ENCODE measurements at regions not wholly inside any gene's neighbourhood (a gene's known extent, or its start where the extent isn't known, plus 50 kb on each side); places are given as distances from the start of the nearest gene placed in this dataset.

DNA sequence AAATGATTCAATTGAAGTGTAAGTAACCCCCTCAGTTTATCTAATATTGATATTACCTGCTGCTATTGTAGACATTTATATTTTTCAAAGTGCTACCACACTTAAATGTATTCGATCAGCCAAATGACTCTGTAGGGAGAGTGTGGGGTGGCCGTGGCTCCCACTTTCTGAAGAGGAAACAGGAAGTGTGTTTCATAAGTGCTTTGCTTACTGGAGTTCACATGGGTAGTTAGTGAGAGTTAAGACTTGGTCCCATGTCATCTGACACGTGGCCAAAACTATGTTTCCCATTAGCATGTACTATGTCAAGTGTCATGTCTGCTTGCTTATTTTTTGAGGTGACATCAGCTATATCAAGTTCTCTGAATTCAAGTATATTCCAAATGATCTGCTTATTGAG is 308.1 kb upstream of the GATB start:
- H3K36me3 ChIP-seq (ENCODE audit: control insufficient read depth in 2 of 2, insufficient read depth in 1 of 2, low read length in 2 of 2): no peaks in the 10 kb centered on the region
- no peak overlapping the region for H3K4me3 ChIP-seq (ENCODE audit: low read depth, low read length)
- H3K4me1 ChIP-seq (ENCODE audit: control insufficient read depth, insufficient read depth, low read length): no peaks in the 10 kb centered on the region
- ChIA-PET CTCF (no interaction called here), POLR2A (no interaction called here)
- no peak overlapping the region for H3K27ac ChIP-seq (ENCODE audit: extremely low read depth, low read depth, low read length)
- H3K9me3 ChIP-seq (ENCODE audit: control insufficient read depth, insufficient read depth, low read depth, low read length): no peaks in the 10 kb centered on the region
- TF ChIP-seq GLI2 (tag by site-specific recombination; IDR thresholded peaks at IDR 0.05; ENCODE audit: borderline replicate concordance, low read depth) (no peak), ZFP41 (tag by site-specific recombination; IDR thresholded peaks at IDR 0.05; ENCODE audit: borderline replicate concordance) (no peak), ZNF121 (tag by site-specific recombination; IDR thresholded peaks at IDR 0.05) (no peak), ZNF16 (tag by site-specific recombination; IDR thresholded peaks at IDR 0.05; ENCODE audit: low read depth) (no peak), ZNF248 (tag by site-specific recombination; IDR thresholded peaks at IDR 0.05) (no peak), ZNF155 (tag by site-specific recombination; IDR thresholded peaks at IDR 0.05) (no peak), ZNF335 (tag by site-specific recombination; conservative IDR thresholded peaks at IDR 0.05) (no peak), ZNF544 (tag by site-specific recombination; IDR thresholded peaks at IDR 0.05) (no peak), KLF8 (tag by site-specific recombination; IDR thresholded peaks at IDR 0.05) (no peak), ZBTB17 (tag by site-specific recombination; IDR thresholded peaks at IDR 0.05) (no peak), HIC1 (tag by site-specific recombination; IDR thresholded peaks at IDR 0.05) (no peak), ZBTB21 (tag by site-specific recombination; IDR thresholded peaks at IDR 0.05) (no peak), KLF9 (tag by site-specific recombination; IDR thresholded peaks at IDR 0.05; ENCODE audit: low read depth) (no peak), ZNF266 (tag by site-specific recombination; IDR thresholded peaks at IDR 0.05; ENCODE audit: low read depth) (no peak), ZNF747 (tag by site-specific recombination; IDR thresholded peaks at IDR 0.05) (no peak), ZSCAN5A (tag by site-specific recombination; IDR thresholded peaks at IDR 0.05) (no peak)
- TF ChIP-seq, protein P1, sequence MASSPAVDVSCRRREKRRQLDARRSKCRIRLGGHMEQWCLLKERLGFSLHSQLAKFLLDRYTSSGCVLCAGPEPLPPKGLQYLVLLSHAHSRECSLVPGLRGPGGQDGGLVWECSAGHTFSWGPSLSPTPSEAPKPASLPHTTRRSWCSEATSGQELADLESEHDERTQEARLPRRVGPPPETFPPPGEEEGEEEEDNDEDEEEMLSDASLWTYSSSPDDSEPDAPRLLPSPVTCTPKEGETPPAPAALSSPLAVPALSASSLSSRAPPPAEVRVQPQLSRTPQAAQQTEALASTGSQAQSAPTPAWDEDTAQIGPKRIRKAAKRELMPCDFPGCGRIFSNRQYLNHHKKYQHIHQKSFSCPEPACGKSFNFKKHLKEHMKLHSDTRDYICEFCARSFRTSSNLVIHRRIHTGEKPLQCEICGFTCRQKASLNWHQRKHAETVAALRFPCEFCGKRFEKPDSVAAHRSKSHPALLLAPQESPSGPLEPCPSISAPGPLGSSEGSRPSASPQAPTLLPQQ (tag by site-specific recombination; IDR thresholded peaks at IDR 0.05): no peak
- TF ChIP-seq, protein P2, sequence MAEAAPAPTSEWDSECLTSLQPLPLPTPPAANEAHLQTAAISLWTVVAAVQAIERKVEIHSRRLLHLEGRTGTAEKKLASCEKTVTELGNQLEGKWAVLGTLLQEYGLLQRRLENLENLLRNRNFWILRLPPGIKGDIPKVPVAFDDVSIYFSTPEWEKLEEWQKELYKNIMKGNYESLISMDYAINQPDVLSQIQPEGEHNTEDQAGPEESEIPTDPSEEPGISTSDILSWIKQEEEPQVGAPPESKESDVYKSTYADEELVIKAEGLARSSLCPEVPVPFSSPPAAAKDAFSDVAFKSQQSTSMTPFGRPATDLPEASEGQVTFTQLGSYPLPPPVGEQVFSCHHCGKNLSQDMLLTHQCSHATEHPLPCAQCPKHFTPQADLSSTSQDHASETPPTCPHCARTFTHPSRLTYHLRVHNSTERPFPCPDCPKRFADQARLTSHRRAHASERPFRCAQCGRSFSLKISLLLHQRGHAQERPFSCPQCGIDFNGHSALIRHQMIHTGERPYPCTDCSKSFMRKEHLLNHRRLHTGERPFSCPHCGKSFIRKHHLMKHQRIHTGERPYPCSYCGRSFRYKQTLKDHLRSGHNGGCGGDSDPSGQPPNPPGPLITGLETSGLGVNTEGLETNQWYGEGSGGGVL (tag by site-specific recombination; IDR thresholded peaks at IDR 0.05): no peak

DNA sequence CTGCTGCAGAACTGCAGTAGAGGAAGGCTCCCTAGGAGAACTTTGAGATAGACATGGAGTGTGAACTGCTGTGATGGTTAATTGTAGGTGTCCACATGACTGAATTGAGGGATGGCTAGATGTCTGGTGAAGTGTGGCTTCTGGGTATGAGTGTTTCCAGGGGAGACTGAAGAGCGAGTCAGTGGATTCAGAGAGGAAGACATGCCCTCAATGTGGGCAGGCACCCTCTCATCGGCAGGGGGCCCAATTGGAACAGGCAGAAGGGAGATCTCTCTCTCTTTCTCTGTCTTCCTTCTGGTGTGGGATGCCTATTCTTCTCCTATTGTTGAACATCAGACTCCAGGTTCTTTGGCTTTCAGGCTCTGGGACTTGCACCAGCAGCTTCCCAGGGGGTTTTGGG is 304.7 kb upstream of the GATB start:
- CTCF ChIA-PET: no interaction called here
- no peak for TF ChIP-seq ZNF658 (tag by site-specific recombination; IDR thresholded peaks at IDR 0.05)
- no peak for TF ChIP-seq ZFP37 (tag by site-specific recombination; IDR thresholded peaks at IDR 0.05)
- TF ChIP-seq, protein P3, sequence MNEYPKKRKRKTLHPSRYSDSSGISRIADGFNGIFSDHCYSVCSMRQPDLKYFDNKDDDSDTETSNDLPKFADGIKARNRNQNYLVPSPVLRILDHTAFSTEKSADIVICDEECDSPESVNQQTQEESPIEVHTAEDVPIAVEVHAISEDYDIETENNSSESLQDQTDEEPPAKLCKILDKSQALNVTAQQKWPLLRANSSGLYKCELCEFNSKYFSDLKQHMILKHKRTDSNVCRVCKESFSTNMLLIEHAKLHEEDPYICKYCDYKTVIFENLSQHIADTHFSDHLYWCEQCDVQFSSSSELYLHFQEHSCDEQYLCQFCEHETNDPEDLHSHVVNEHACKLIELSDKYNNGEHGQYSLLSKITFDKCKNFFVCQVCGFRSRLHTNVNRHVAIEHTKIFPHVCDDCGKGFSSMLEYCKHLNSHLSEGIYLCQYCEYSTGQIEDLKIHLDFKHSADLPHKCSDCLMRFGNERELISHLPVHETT (tag by site-specific recombination; IDR thresholded peaks at IDR 0.05): no peak
- TF ChIP-seq ZNF768 (tag by site-specific recombination; IDR thresholded peaks at IDR 0.05): no peak
- TF ChIP-seq, protein P4, sequence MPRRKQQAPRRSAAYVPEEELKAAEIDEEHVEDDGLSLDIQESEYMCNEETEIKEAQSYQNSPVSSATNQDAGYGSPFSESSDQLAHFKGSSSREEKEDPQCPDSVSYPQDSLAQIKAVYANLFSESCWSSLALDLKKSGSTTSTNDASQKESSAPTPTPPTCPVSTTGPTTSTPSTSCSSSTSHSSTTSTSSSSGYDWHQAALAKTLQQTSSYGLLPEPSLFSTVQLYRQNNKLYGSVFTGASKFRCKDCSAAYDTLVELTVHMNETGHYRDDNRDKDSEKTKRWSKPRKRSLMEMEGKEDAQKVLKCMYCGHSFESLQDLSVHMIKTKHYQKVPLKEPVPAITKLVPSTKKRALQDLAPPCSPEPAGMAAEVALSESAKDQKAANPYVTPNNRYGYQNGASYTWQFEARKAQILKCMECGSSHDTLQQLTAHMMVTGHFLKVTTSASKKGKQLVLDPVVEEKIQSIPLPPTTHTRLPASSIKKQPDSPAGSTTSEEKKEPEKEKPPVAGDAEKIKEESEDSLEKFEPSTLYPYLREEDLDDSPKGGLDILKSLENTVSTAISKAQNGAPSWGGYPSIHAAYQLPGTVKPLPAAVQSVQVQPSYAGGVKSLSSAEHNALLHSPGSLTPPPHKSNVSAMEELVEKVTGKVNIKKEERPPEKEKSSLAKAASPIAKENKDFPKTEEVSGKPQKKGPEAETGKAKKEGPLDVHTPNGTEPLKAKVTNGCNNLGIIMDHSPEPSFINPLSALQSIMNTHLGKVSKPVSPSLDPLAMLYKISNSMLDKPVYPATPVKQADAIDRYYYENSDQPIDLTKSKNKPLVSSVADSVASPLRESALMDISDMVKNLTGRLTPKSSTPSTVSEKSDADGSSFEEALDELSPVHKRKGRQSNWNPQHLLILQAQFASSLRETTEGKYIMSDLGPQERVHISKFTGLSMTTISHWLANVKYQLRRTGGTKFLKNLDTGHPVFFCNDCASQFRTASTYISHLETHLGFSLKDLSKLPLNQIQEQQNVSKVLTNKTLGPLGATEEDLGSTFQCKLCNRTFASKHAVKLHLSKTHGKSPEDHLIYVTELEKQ (tag by site-specific recombination; IDR thresholded peaks at IDR 0.05; ENCODE audit: borderline replicate concordance): no peak
- TF ChIP-seq ZNF19 (tag by site-specific recombination; IDR thresholded peaks at IDR 0.05; ENCODE audit: low read depth): no peak
- TF ChIP-seq ZNF214 (tag by site-specific recombination; IDR thresholded peaks at IDR 0.05; ENCODE audit: borderline replicate concordance): no peak

More for the DNA sequence above, 304.7 kb upstream of the GATB start:
- H3K36me3 ChIP-seq (ENCODE audit: control insufficient read depth in 2 of 2, insufficient read depth in 1 of 2, low read length in 2 of 2): no peaks in the 10 kb centered on the region
- H3K9me3 ChIP-seq (ENCODE audit: control insufficient read depth, insufficient read depth, low read depth, low read length): no peaks in the 10 kb centered on the region
- H3K4me1 ChIP-seq (ENCODE audit: control insufficient read depth, insufficient read depth, low read length): no peaks in the 10 kb centered on the region
- no peak overlapping the region for H3K4me3 ChIP-seq (ENCODE audit: low read depth, low read length)
- POLR2A ChIA-PET: no interaction called here
- H3K27ac ChIP-seq (ENCODE audit: extremely low read depth, low read depth, low read length): no peak overlapping the region
